Activated B cell treated with CpG ODN at 0.5 μM for 24 hours (primary cell): ENCODE measurements at regions not wholly inside any gene's neighbourhood (a gene's known extent, or its start where the extent isn't known, plus 50 kb on each side); places are given as distances from the start of the nearest gene placed in this dataset.
"Not testable (repeated sequence)": the region's sequence is repeated elsewhere in the genome, so short reads cannot be mapped to it uniquely, and the experiment has no call there.

Source experiments
- ATAC-seq: fragments of 200-7000 bp; cut with Tn5 transposase; one replicate; pipeline ENCODE4 v1.10.0; 2021; ENCODE audit warnings: low read depth, mild to moderate bottlenecking, moderate library complexity
- CTCF ChIA-PET: fragments of 350-600 bp; sonication (Branson Sonifier 250); formaldehyde crosslinking; loops from one replicate; lab custom pipeline; 2021; ENCODE audit warnings: antibody characterized with exemption; lab: Charles Lee
- POLR2A ChIA-PET: fragments of 350-600 bp; sonication (Branson Sonifier 250); formaldehyde crosslinking; loops from one replicate; lab custom pipeline; 2021; ENCODE audit warnings: antibody characterized with exemption; lab: Charles Lee
- DNase-seq: peaks from one replicate; pipeline ENCODE4 v3.0.0; 2022
- H3K27ac Mint-ChIP-seq: one replicate; pipeline ENCODE4 v1.8.0; 2020; ENCODE audit warnings: mixed read lengths
- H3K27me3 Mint-ChIP-seq: one replicate; pipeline ENCODE4 v1.8.0; 2021; ENCODE audit warnings: mixed read lengths
- H3K36me3 Mint-ChIP-seq: one replicate; pipeline ENCODE4 v1.8.0; 2021; ENCODE audit warnings: low read depth, mixed read lengths
- H3K4me1 Mint-ChIP-seq: one replicate; pipeline ENCODE4 v1.8.0; 2021; ENCODE audit warnings: mixed read lengths
- H3K4me3 Mint-ChIP-seq: one replicate; pipeline ENCODE4 v1.8.0; 2020; ENCODE audit warnings: mild to moderate bottlenecking, mixed read lengths
- H3K9me3 Mint-ChIP-seq: one replicate; pipeline ENCODE4 v1.8.0; 2020; ENCODE audit warnings: mixed read lengths
- CTCF ChIP-seq: fragments of 200-600 bp; IDR thresholded peaks from one replicate; pipeline ENCODE4 v1.8.0; 2022; ENCODE audit warnings: antibody characterized with exemption, mild to moderate bottlenecking
- intact Hi-C: fragments of 100-400 bp; cut with micrococcal nuclease; formaldehyde crosslinking; loops from one replicate; pipeline ENCODE4 v1.15.1; 2024

DNA sequence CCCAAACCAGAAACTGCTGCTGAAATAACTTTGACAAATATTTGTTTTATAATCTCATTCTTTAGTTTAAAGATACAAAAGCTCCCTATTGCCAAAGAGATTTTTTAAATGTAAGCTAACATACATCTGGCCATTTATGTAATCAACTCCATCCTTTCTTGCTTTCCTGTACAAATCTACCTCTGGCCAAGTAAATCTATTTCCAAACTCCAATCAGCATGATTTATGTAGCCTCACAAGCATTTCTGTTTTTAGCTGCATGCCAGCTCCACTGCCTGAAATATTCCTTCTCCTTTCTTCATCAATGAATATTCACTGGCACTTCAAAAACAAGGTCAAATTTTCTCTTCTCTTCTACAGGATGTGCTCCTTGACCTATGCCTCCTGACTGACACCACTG, 80.0 kb downstream of the SHOX2 start:
- intact Hi-C loops = no loop called here
- ATAC-seq (no peak), DNase-seq (no peak)
- Mint-ChIP-seq H3K9me3 (peaks cover 12% of the 10 kb centered on the region), H3K27me3 (no peaks in the 10 kb centered on the region), H3K36me3 (no peaks in the 10 kb centered on the region), H3K4me1 (no peaks in the 10 kb centered on the region), H3K4me3 (no peak overlapping the region), H3K27ac (no peak overlapping the region)
- no peak for TF ChIP-seq CTCF
- CTCF ChIA-PET = no interaction called here
- POLR2A ChIA-PET = no interaction called here

DNA sequence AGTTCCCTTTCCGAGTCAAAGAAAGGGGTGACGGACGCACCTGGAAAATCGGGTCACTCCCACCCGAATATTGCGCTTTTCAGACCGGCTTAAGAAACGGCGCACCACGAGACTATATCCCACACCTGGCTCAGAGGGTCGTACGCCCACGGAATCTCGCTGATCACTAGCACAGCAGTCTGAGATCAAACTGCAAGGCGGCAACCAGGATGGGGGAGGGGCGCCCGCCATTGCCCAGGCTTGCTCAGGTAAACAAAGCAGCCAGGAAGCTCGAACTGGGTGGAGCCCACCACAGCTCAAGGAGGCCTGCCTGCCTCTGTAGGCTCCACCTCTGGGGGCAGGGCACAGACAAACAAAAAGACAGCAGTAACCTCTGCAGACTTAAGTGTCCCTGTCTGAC, 86.3 kb downstream of the SHOX2 start:
- H3K9me3 Mint-ChIP-seq, H3K27ac Mint-ChIP-seq, H3K4me1 Mint-ChIP-seq, H3K36me3 Mint-ChIP-seq, DNase-seq, ATAC-seq, CTCF ChIA-PET, POLR2A ChIA-PET, H3K4me3 Mint-ChIP-seq, H3K27me3 Mint-ChIP-seq, intact Hi-C loops: not testable (repeated sequence)

GRCh38 chr3:158018462-158018861, 87.8 kb downstream of the SHOX2 start:
- no peak overlapping the region for H3K4me3 Mint-ChIP-seq
- no peaks in the 10 kb centered on the region for H3K4me1 Mint-ChIP-seq
- no peak for TF ChIP-seq CTCF
- ATAC-seq (no peak), DNase-seq (no peak)
- CTCF ChIA-PET = no interaction called here
- H3K27ac Mint-ChIP-seq = no peak overlapping the region
- POLR2A ChIA-PET = no interaction called here
- H3K36me3 Mint-ChIP-seq = no peaks in the 10 kb centered on the region
- H3K9me3 Mint-ChIP-seq = no peaks in the 10 kb centered on the region
- no peaks in the 10 kb centered on the region for H3K27me3 Mint-ChIP-seq
- intact Hi-C loops = no loop called here

DNA sequence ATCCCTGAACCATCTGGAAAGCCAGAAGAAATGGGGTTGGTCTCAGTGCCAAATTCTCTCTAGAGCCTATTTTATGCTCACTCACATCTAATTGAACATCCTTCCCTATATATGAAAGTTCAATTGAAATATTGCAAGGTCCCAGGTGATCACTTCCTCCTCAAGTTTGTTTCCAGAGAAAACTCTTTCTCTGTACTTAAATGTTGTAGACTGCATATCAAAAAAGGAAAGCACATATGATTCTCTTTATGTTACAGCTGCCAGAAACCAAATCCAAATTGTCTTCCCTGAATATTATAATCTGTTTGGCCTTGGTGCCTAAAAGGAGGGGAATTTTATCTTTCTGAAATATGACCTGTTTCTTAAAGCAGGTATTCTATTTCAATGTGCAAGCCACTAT, 93.3 kb downstream of the SHOX2 start:
- H3K27ac Mint-ChIP-seq = no peak overlapping the region
- ChIA-PET POLR2A (no interaction called here), CTCF (no interaction called here)
- H3K27me3 Mint-ChIP-seq = no peaks in the 10 kb centered on the region
- no peaks in the 10 kb centered on the region for H3K36me3 Mint-ChIP-seq
- ATAC-seq (no peak), DNase-seq (no peak)
- no peaks in the 10 kb centered on the region for H3K4me1 Mint-ChIP-seq
- intact Hi-C loops = no loop called here
- TF ChIP-seq CTCF = no peak
- H3K4me3 Mint-ChIP-seq = no peak overlapping the region
- peaks cover 25% of the 10 kb centered on the region for H3K9me3 Mint-ChIP-seq

DNA sequence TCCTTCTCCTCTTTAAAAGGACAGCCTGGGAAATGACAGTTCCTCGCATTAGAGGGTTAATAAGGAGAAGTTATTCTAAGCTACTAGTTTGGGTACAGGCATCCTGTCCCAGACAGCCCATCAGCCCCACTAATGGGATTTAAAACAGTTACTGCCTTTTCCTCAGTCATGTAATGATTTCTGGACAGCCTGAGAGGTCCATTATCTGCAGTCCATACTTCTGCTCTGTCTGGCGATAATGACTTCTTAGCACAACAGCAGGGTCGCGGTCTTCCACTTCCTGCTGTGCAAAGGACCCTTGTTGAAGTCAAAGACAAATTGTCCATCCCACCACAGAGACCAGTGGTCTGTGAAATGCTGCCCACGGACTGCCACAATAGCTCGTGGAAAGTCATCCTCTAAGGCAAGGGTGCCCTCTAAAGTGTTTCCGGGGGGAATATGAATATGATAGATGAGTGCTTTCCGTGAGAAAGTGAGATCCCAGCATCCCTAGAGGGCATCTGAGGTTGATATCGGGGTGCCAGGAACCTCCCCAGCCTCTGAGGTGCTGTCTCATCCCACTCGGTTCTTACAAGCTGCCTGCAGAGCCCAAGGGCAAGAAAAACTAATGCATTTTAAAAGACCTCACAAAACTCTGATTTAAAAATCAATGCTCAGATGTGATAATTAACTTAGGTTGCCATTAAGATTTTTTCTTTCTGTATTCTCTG, 100.7 kb downstream of the SHOX2 start:
- ChIA-PET CTCF (no interaction called here), POLR2A (no interaction called here)
- ATAC-seq (no peak), DNase-seq (no peak)
- peaks cover 18% of the 10 kb centered on the region for H3K9me3 Mint-ChIP-seq
- TF ChIP-seq CTCF = no peak
- intact Hi-C loops = no loop called here
- no peak overlapping the region for H3K4me3 Mint-ChIP-seq
- no peaks in the 10 kb centered on the region for H3K4me1 Mint-ChIP-seq
- no peaks in the 10 kb centered on the region for H3K36me3 Mint-ChIP-seq
- no peaks in the 10 kb centered on the region for H3K27me3 Mint-ChIP-seq
- H3K27ac Mint-ChIP-seq = no peak overlapping the region

GRCh38 chr3:157999246-157999645, 107.0 kb downstream of the SHOX2 start:
- Mint-ChIP-seq H3K9me3 (peaks cover 9% of the 10 kb centered on the region), H3K36me3 (no peaks in the 10 kb centered on the region), H3K27me3 (no peaks in the 10 kb centered on the region), H3K4me3 (no peak overlapping the region), H3K27ac (no peak overlapping the region), H3K4me1 (no peaks in the 10 kb centered on the region)
- POLR2A ChIA-PET = no interaction called here
- intact Hi-C loops = no loop called here
- CTCF ChIA-PET = no interaction called here
- ATAC-seq (no peak), DNase-seq (no peak)
- TF ChIP-seq CTCF = no peak
